ENCODE measurements at regions not wholly inside any gene's neighbourhood (a gene's known extent, or its start where the extent isn't known, plus 50 kb on each side); places are given as distances from the start of the nearest gene placed in this dataset.

DNA sequence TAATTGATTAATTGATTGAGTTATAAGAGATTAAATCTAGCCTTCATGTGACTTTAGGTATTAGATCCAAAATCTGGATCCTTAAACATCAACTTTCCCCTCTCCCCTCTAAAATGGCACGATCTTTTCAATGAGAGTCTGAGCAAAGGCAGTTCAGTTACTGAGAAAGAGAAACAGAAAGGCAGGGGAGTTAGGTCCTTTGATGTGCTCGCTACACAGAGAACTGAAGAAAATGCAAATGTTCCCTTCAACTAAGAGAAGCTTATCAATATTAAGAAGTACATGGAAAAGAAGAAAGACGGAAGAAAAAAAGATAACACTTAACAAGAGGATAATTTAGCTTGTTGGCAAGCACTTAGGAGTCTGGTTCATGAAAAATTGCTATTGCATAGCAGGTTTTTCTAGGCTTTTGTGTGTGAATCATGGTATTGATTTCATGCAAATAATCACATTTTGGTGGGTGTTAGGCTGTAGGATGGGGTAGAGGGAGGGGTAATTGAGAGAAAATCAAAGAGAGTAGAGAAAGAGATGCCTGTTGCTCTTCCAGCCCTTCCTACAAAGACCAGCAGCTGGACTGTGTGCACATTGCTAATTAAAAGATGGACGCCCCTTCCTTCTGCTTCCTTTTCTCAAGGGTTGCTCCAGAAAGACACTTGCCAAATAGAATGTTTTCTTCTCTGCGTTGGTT, 307.6 kb upstream of the PLXNA2 start:
- DNase-seq: no peak

DNA sequence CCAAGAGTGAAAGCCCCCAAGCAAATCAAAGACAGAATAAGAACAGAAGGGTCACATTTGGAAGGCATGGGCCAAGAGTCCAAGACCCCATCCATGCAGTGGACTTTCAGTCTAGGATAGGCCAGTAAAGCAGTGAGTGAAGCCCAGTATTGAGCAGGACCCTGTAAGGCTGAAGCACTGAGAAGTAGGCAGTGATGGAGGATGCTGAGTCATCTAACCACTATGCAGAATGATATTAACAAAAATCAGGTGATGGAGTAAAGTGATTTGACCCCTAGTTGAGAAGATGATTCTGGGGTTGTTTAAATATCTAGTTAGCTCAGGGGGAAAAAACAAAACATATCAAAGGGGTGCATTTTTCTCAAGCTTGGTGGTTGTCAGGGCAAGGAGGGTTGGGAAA, 308.7 kb upstream of the PLXNA2 start:
- DNase-seq: no peak

DNA sequence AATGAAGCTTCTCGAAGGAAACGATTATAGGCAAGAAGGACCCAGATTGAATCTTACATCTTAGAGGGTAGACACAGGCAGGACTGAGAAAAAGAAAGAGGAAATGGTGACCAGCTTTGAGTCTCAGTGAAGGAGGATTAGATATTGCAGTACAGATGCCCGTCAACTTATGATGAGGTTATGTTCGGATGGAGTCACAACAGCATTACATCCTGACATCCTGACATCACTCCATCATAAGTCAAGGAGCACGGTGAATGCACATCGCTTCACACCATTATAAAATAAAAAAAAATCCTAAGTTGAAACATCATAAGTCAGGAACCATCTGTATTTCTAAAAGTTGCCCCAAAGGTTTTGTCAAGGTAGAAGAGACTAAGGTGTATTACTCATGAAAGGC, 312.3 kb upstream of the PLXNA2 start:
- no peak for DNase-seq

DNA sequence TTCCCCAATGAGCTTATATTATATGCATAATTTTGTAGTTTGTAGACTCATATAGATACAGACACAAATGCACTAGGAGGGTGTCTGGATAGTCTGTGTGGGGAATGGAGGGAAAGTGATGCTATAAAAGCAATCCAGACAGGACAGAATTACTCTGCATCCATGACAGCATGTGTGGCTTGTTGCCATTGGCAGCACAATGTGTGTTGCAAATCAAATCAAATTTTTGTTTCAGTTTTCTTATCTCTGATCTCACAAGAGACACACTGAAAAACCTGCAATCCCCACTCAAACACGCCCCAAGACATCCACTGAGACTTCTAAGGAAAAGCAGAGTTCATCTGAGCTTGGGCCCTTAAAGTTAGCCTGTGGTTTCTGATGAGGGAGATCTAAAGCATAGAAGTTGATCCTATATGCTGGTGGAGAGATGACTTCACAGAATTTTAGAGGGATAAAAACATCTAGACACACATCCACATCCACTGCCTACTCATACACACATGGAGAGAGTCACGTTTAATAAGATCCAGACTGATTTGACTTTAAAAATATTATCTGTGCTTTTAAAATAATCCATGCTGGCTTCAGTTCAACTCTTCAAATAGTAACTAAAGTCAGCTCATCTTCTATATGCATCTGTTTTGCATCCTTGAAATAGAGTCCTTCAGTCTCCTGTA, 313.0 kb upstream of the PLXNA2 start:
- no peak for DNase-seq

DNA sequence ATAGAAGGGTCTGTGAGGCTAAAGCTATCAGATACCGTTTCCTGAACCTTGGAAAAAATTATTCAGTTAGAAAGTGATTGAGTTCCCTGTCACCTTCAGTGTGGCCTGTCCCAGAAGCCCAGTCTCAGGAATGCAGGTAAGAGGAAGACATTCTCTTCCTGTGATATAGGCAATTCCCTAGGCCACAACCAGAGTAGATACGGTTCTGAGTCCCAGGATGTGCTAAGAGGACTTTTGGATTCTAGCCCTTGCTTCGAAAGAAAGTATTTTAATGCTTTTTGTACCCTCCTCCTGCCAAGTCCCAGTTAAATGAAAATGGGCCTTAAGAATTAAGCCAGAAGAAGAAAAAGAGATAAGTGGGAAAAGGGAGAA, 313.5 kb upstream of the PLXNA2 start:
- DNase-seq: no peak

DNA sequence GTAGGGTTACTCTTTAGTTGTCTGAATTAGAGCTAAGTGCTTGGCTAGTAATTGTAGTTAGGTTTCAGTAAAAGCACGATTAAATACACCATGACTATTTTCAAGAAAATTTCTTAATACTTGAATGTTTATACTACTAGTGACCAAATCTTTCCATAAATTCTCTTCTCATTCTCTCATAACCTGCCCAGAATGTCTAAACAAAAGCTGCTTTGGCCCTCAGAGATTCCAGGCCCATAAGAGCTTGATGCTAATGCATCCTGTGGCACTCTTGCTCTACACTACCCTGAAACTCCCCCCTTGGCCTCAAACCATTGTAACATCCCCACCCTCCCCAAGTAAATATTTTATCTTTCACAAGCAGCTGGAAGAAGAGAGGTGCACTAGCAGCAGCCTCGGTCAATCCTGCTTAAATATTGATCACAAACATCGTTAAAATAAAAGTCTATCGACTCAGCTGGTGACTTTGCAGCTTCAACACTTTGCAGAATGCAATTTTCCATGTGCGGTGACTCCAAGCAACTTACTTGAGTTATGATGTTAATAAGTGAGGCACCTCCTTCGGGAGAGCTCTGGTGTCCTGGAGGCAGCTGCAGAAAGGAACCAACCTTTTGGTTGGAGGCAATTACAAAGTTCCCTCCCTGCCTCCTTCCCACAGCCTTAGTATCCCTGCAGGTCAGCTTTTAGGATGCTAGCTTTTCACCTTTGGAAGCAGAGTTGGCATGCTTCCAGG, 315.6 kb upstream of the PLXNA2 start:
- DNase-seq: no peak

DNA sequence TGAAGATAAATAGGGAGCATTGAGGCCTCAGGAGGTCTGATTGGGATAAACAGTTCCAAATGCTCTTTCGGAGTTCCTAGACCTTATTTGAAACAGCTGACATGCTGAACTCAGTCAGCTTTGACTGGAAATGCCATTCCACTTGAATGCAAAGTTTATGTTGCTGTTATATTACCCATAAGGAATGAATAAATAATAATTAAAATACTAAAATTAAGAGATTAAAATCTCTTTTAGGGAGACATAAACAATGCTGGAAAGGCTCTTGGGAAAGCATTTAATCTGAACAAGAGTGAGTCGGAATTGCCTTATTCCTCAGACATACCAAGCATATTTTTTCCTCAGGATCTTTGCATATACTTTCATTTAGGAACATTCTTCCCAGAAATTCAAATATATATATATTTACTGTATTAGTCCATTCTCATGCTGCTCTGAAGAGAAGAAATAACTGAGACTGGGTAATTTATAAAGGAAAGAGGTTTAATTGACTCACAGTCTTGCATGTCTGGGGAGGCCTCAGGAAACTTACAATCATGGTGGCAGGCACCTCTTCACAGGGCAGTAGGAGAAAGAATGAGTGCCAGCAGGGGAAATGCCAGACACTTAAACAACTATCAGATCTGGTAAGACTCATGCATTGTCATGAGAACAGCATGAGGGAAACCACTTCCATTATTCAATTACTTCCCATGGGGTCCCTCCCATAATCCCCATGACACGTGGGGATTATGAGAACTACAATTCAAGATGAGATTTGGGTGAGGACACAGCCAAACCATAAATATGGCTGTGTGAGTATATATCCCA, 318.2 kb upstream of the PLXNA2 start:
- DNase-seq: no peak

DNA sequence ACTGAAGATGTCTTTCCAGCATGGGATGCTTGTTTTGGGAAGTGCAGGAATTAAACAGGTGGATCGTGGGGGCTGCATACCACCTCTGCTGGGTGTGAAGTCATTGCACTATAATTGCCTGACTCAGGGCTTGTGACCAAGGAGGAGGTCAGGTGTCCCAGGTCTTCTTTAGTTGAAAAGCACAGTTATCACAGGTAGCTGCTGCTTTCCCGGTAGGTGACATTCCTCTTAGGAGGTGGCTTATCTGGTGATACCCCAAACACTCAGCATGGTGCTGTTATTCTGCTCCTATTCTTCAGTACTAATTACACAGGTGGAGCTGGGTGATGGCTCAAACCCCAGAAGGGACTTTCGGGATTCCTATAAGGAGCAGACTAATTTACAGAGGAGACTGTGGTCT, 320.3 kb upstream of the PLXNA2 start:
- DNase-seq: no peak

DNA sequence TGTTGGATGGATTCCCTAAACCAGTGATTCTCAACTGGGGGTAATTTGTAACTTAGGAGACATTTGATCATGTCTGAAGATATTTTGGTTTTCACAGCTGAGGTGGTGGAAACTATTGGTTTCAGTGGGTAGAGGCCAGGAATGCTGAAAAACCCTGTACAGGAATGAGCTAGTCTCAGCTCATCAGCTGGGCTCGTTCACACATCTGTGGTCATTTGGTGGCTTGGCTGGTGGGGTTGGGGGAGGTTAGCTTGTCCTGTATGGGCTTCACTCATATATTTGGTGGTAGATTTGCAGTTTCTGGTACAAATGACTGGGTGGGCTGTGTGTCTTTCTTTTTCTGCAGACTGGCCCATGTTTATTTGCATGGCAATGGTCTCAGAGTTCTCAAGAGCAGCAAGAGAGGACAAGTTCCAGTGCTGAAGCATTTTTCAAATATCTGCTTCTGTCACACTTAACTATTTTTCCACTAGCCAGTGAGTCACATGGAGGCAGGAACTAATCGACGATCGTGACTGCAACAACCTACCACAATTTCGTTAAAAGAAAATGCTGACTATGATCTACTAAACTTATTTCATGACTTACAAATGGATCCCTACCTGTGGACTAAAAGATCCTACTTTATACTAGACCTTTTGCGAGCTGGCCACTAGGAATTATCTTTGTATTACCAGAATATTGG, 321.7 kb upstream of the PLXNA2 start:
- DNase-seq: no peak

DNA sequence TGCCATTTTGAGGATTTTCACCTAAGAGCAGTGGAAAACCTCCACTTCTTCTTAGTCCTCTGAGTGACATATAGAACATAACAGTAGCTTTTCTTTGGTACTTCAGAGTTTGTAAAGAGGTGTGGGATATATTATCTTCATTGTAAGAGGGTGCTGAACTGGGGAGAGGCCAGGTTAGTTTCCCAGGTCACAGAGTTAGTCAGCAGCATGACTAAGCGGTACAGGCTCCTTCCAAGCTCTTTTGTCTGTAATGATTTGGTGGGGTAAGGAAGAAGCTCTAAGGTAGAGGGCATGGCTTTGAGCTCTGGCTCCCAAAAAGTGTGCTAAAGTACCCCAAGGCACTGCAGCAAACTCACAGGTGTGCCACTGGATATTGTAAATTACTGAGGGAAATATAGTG, 325.0 kb upstream of the PLXNA2 start:
- DNase-seq: no peak

DNA sequence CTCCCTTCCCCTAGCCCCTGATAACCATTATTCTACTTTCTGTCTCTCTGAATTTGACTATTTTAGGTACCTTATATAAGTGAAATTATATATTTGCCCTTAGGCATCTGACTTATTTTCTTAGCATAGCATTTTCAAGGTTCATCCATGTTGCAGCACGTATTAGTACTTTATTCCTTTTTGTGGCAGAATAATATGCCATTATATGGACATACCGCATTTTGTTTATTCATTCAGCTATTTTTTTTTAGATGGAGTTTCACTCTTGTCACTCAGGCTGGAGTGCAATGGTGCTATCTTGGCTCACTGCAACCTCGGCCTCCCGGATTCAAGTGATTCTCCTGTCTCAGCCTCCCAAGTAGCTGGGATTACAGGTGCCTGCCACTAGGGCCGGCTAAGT, 326.2 kb upstream of the PLXNA2 start:
- DNase-seq: no peak

DNA sequence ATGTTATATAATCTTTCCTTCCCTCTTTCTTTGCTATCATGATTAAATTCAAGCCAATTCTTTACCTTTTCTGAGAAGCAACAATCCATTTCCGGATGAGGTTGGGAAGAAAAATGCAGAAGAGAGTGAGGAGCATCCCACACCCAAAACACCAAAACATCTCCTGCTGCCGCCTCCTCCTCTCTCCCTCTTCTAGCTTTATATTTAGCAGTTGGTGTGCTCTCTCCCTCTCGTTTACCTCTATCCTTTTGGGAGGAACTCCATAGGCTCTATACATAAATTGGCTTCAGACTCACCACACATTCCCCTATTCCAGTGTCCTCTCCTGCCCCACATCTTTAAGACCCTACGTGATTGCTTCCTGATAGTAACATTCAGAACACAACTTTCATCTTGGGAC, 332.2 kb upstream of the PLXNA2 start:
- no peak for DNase-seq

DNA sequence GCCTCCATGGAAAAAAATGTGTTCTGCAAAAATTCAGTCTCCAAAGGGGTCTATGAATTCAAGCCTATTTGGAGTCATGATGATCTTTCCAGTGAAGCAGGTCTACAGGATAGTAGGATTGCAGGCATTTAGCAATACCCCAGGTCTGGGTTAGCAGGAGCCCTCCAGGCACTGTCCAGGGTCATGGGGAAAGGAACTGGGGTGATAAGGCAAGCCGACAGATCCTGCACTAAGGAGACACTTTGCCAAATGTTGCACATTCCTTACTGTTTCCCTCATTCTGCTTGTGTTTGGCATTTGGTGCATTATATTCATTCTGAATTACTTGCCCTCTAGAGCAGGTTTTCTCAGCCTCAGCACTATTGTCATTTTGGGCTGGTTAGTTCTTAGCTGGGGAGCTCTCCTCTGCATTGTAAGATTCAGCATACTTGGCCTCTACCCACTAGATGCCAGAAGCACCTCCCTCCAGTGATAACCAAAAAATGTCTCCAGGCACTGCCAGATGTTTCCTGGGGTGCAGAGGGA, 333.3 kb upstream of the PLXNA2 start:
- DNase-seq: no peak

DNA sequence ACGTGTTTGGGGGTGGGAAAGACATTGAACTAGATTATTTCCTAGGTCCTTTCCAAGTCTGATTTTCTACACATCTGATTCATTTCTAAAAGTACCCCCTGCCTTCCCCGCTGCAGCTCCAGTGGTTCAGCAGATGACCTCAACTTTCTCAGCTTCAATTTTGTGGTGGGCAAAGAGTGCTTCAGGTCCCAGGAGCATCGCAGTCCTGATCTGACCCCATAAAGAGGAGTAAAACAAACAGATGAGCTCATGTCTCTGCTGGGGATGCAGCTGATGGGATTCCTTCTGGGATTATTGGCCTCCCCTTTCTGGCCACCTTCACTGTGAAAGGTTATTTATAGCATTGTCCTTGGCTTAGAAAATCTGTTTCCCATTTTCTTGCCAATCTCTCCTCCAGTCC, 337.0 kb upstream of the PLXNA2 start:
- DNase-seq: no peak

DNA sequence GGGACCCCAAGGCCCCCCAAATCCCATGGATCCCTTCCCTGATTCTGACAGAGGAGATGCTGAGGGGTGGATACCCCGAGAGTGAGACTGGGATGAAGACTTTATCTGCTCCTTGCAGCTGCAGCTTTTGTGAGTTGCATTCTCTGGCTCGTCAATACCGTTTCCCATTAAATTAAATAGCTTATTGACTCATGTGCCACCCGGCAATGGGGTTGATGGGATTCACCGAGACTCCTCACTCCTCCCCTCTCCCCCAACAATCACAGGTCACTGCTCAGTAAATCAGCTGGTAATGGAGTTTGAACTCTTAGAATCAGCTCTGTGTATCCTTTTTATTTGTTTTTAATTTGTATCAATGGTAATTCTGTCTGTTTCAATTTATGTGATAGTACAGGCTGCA, 337.5 kb upstream of the PLXNA2 start:
- DNase-seq: no peak

DNA sequence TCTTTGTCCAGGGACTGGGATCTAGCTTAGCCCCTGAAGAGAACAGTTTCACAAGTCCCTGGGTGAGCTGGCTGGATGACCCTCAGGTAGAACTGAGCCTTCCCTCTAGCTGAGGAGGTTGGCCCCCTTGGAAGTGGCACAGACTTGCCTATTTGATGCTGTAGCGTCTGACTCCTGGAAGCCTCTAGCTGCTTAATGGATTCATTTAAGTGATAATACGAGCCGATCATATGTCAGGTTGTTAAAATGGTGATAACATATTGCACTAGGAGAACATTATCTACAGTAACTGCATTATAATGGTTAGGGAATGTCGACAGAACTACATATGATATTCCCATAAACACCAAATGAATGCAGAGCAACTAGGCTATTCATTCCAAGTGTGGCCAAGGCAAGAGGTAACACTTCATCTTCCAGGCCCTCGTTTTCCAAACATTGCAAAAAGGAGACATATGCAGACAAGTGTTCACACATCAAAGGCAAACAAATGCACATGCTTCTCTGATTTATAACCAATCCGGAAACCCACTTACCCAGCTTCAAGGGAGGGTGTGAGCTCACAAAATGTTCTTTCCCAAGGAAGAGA, 340.1 kb upstream of the PLXNA2 start:
- no peak for DNase-seq

DNA sequence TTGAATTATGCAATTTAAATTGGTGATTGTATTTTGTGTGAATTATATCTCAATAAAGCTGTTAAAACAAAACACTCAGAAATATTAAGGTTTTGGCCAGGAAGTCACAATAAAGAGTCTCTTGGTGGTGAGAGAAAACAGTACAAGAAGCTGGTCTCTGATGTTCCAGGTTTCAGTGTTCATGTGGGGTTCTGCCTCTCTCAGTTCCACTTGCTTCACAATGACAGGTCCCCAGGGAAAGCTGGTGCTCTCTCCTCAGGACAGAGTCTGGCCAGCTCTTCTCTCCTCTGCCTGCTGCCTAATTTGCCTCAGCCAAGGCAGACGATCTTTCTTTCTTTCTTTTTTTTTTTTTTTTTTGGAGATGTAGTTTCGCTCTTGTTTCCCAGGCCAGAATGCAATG, 342.9 kb upstream of the PLXNA2 start:
- no peak for DNase-seq

DNA sequence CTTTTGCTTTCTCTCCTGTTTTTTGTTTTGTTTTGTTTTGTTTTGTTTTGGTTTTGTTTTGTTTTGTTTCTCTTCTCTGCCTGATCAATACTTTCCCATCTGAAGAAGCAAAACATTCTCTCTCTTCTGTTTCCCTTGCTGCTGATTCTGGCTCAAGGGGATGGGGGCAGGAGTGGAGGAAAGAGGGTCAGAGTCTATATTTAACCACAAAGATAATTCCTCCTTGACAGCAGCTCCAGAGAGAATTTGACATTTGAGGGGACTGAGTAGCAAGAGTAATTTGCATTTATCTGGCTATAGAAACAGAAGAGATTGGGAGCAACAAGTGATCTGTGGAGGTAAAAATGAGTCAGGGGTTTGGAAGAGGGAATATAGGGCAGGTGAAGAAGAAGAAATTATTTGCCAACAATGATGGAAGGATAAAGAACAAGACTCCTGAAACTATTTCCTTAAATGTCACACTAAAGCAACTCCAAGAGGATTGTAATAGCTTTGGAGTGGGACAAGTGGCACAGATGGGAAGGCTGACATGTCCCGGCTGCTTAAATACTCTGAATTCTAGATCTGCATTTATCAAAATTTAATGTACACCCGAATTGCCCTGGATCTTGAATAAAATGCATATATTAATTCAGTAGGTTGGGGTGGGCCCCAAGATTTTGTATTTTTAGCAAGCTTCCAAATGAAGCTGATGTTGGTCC, 349.3 kb upstream of the PLXNA2 start:
- DNase-seq: no peak

DNA sequence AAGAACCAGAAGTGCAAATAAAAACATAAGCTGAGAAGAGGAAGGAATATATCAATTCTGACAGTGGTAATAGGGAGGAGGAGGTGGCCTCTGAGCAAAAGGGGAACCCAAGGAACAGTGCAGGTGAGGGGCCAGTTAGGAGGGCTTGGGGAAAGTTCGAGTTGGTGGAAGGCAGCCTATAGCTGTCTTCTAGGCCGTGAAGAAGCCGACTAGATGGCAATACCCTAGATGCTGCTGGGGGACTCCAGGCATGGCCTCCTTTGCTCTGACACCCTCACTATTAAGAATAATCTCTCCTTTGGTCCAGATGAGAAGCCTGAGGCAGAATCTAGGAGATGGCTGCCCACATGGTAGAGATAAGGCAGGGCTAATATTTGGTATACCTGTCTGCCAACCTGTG, 351.1 kb upstream of the PLXNA2 start:
- no peak for DNase-seq

DNA sequence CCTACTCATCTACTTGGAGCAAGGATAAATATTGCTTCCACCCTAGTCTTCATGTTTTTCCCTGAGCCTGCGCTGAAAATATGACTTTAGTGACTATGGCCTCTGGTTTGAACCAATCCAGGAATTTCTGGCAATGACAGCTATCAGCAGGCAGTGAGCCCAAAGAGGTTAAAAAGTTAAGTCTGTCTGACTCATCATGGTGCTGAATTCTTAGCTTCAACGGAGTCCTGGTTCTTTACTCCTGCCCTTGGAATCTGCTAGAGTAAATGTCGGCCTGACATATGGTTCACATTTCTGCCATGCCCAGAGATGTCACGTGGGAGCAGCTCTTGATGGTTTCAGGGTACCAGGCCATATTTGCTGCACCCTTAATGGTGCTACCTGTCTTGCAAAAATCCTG, 351.6 kb upstream of the PLXNA2 start:
- no peak for DNase-seq

DNA sequence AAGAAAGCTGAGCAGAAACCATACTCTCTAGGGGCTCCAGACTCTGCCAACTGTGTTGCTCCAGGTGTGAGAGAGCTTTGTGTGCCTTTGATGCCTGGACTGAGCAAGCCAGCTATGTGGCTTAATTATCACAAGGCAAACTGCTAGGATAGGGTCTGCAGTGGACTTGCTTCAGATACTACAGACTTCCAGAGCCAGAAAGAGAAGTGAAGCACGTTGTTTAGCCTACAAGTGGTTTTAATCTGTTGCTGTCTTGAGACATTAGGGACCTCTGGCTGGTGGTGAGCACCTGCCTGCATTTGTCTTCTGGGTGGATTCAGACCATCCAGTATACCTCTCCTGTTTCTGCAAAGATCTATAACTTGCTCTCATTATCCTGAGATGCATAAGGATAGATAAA, 353.4 kb upstream of the PLXNA2 start:
- DNase-seq: no peak

DNA sequence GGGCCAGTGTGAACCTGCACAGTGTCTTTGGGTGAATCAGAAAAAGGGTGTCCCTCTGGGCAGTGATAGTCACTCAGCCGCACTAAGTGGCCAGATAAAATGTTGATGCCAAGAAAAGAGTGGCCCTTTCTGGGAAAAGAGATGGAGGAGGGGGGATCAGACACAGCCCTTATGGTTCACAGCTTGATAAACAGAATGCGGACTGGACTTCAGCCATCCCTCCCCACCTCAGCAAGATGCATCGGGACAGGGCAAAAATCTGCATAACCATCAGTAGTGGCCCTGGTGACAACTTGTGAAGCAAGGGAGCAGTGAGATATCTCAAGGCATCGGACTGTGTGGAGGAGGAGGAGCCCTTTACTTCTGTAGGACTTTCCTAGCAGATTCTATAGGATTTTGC, 353.8 kb upstream of the PLXNA2 start:
- no peak for DNase-seq
